A172 (cell line): ENCODE measurements at regions not wholly inside any gene's neighbourhood (a gene's known extent, or its start where the extent isn't known, plus 50 kb on each side); places are given as distances from the start of the nearest gene placed in this dataset.
"Not testable (repeated sequence)": the region's sequence is repeated elsewhere in the genome, so short reads cannot be mapped to it uniquely, and the experiment has no call there.

ENCODE experiments used
- DNase-seq: peaks from one replicate; pipeline ENCODE4 v3.0.0-alpha.2; 2015; ENCODE audit warnings: low spot score

DNA sequence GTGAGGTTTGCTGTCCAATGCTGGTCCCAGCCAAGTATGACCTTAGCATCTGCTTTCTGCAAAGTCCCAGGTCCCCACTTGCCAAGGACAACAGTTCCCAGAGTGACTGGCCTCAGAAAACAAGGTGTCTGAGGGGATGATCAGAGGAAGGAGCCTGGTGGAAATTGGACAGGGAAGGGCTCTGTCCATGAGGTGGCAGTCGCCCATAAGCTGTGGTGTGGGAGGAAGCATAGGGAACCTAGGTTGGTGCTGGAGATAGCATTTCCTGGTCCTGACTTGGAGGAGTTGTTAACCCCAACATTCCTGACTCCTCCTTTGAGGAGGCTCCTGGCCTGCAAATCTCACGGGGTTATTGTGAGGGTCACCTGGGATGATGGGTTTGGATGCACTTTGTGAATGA, 77.8 kb downstream of the LIMS4 start:
- not testable (repeated sequence) for DNase-seq

DNA sequence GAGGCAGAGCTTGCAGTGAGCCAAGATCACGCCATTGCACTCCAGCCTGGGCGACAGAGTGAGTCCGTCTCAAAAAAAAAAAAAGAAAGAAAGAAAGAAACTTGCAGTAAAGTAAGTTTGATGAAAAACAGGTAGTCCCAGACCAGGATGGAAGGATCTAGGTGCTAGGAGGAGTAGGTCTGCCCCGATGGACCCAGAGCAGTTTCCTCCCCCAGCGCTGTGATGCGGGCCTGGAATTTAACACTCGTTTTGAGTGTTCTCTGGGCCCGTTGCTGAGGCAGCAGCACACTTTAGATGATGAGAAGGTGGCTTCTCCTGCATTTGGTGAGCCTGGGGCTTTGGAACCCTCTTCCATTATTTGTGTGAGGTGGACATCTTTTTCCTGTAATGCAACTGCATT, 80.2 kb downstream of the LIMS4 start:
- DNase-seq, result not testable (repeated sequence)

DNA sequence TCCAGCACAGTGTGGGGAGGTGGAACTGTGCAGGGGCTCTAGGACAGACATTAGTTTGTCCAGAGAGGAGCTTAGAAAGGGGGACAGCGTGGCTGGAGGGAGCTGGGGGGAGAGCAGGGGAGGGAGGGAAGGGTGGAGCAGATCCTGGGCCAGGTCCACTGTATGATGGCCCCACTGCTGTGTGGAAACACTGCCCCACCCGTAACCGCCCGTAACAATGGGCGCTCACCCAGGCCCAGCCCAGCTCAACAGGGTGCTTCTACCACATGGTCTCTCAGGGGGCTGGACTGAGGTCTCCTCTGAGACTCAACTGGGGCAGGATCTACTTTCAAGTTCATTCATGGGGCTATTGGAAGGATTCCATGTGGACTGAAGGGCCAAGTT, 81.6 kb downstream of the LIMS4 start:
- DNase-seq, result not testable (repeated sequence)

DNA sequence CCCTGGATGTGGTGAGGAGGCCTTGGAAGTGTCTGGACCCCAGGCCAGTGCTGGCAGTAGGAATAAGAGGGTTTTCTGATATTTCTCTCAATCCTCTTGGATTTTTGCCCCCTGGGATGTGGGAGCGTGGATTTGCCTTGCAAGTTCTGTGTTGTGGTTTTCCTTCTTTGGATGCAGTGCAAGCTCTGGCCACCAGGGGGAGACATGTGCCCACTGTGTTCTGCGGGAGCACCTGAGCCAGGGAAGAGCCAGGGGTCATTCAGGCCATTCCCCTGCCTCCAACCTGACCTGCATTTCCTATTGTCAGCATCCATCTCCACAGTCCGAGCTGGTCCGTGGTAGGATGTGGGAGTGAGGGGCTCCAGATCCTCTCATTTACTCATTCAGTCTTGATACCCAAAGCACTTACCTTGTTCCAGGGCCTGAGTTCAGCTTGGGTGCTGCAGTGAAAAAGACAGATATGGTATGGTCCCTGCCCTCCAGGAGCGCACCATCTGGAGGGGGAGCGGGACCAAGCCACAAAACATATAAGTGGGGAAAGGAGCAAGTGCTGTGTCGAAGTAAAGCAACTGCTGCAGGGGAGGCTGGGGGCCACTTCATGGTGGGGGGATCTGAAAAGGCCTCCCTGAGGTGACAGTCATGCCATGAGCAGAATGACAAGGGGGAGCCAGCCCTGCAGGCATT, 82.1 kb downstream of the LIMS4 start:
- DNase-seq, result not testable (repeated sequence)

DNA sequence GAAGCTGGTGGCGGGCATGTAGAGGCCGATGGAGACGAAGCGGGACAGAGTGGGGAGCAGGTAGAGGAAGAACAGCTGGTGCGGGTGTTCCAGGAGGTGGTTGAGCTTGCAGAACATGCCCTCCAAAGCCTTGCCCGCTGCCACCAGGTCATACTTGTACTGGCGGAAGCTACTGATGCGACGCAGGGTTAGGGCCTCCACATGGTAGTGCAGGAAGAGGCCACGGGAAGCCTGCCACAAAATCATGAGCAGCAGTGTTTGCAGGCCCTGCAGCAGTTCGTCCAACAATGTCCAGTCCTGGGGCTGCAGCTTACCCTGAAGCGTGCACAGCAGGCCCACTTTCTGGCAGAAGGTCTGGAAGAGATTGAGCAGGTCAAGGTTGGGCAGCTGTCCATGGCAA, 85.6 kb downstream of the LIMS4 start:
- DNase-seq, result not testable (repeated sequence)

GRCh38 chr2:110386546-110386945, 86.1 kb downstream of the LIMS4 start:
- DNase-seq, result not testable (repeated sequence)

DNA sequence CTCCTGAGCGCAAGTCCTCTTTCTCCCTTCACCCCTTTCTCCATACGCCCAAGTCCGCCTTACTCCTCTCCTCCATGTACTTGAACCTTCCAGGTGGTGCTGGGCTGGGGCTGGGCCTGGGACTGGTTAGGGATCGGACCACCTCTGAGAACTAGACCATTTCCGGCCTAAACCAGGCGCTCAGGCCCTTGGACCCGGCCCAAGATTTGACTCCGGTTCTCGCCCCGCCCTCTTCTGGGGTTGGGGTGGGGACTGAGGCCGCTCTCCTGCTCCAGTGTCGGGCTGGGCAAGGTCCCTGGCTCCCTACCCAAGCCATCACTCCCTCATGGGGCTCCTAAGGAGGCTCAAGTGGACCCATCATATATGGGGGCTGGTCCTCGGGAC, 87.9 kb downstream of the LIMS4 start:
- not testable (repeated sequence) for DNase-seq

DNA sequence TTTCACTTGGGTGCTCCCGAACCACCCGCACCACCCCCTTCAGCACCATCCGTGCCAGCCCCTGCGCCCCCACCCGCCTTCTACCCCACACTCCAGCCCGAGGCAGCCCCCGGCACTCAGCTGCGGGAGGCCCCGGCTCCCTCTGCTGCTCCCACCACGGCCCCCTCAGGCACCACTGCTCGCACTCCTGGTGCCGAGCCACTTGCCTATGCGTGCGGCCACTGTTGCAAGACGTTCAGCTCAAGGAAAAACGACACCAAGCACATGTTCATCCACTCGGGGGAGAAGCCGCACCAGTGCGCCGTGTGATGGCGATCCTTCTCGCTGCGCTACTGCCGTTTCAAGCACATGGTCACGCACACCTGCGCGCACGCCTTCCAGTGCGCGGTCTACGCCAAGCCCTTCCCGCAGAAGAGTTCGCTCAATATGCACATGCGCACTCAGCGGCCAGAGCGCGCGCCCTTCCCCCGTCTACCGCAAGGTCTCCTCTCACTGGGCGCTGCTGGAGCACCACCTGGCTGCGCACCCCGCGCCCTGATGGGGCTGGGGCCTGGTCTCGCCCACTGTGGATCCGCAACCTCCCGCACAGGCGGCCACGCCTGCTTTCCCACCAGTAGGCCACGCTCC, 88.4 kb downstream of the LIMS4 start:
- DNase-seq, result not testable (repeated sequence)

- DNase-seq, result not testable (repeated sequence)
These were observed 89.2 kb downstream of the LIMS4 start for GRCh38 chr2:110383163-110384048.

- not testable (repeated sequence) for DNase-seq
These were observed 99.1 kb downstream of the LIMS4 start for GRCh38 chr2:110373519-110373918.

DNA sequence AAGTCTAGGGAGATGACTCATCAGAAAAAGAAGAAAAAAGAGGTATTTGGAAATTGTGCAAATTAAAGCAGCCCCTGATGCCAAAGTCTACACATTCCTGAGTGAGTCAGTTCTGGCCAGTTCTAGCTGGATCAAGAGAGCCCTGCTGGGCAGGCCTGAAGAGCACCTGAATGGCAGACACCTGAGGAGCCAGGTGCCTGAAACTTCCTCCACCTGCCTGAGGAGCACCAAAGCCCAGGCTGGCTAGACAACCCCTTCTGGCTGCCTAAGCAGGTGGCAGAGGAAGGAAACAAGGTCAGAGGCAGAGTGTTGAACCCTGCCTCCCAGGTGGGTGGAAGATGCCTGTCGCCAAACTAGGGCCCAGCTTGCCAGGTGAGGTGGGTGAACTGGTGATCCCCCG, 101.0 kb downstream of the LIMS4 start:
- DNase-seq, result not testable (repeated sequence)

DNA sequence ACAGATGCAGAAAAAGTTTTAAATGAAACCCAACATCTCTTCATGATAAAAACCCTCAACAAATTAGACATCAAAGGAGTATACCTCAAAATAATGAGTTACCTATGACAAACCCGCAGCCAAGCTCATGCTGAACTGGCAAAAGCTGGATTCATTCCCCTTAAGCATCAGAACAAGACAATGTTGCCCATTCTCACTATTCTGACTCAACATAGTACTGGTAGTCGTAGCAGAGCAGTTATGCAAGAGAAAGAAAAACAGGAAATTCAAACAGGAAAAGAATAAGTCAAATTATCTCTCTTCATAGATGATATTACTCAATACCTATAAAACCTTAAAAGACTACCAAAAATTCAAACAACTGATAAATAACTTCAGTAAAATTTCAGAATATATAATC, 115.0 kb downstream of the LIMS4 start:
- DNase-seq, result not testable (repeated sequence)

- DNase-seq, result not testable (repeated sequence)
These were observed 118.2 kb downstream of the LIMS4 start for GRCh38 chr2:110354294-110355018.

GRCh38 chr2:110350718-110351117, 121.9 kb downstream of the LIMS4 start:
- DNase-seq, result not testable (repeated sequence)

DNA sequence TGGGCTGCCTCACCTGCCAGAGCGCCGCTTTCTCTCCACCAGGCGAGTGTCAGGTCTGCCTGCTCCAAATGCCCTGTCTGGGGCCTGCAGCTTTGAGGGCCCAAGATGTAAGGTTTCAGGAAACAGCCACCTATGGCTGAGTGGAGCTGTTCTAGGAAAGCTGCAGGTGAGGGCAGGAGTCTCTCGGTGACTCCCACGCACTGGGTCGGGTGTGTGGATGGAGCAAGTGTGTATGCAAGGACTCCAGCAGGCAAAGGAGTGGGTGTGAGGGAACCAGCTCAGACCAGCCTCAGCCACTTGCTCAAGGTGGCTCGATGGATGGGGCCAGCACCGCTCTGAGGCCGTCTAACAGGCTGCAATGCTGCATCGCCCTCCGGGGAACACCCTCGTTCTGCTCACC, 123.7 kb downstream of the LIMS4 start:
- not testable (repeated sequence) for DNase-seq

- not testable (repeated sequence) for DNase-seq
These were observed 128.1 kb downstream of the LIMS4 start for GRCh38 chr2:110344405-110345035.

- DNase-seq, result not testable (repeated sequence)
These were observed 129.7 kb upstream of the MTLN start for GRCh38 chr2:110342077-110342476.

DNA sequence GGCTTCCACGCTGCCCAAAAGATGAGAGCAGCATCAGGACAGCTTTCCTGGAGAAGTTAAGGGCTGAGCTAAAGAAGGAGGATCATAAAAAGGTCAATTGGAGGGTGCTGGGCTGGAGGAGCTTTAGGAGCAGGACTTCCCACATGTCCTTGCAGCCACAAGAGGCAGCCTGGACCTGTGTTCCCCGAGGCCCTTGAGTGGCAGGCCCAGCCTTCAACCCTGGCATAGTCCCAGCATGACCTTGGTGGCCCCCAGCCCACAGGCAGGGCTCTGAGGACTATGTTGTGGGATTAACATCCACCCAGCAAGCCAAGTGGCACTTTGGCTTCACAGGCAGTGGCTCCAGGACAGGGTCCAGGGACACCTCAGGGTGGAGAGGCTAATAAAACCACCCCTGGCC, 126.8 kb upstream of the MTLN start:
- DNase-seq, result not testable (repeated sequence)

DNA sequence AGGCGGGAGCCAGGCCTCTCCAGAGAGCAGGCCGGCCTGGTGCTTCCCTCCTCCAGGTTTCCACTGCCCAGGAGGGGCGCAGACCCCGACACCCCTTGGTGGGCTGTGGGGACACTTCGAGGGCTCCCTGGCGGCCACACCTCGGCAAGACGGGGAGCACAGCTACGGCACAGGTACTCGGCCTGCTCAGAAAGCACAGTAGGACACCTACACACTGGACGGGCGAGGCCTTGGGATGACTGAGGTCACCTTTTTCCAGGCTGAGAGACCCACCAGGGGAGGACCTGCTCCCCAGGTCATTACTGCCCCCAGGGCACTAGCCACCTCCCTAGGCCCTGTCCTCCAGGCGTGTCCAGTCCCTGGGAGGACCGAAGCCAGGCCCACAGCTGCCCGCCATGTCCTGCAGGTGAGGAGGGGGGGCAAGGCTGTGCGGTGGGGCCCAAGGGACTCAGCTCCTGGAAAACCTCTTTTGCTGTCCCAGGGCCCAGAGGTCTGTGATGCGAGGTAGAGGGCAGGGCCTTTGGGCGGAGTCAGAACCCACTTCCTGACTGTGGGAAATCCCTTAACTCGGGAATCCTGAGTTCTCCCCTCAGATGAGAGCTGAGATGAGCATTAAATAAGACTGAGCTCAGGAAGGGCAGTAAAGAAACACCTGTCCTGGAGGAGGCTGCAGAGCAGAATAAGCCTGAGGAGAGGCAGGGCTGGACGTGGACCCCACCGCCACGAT, 126.1 kb upstream of the MTLN start:
- peak; percentile 49 for DNase-seq

GRCh38 chr2:110336071-110336470, 123.7 kb upstream of the MTLN start:
- DNase-seq, result not testable (repeated sequence)
